ENCODE measurements at regions not wholly inside any gene's neighbourhood (a gene's known extent, or its start where the extent isn't known, plus 50 kb on each side); places are given as distances from the start of the nearest gene placed in this dataset.
A peak's percentile ranks its signal among the peaks of the same experiment; 100 is the strongest.
"Not testable (repeated sequence)": the region's sequence is repeated elsewhere in the genome, so short reads cannot be mapped to it uniquely, and the experiment has no call there.

DNA sequence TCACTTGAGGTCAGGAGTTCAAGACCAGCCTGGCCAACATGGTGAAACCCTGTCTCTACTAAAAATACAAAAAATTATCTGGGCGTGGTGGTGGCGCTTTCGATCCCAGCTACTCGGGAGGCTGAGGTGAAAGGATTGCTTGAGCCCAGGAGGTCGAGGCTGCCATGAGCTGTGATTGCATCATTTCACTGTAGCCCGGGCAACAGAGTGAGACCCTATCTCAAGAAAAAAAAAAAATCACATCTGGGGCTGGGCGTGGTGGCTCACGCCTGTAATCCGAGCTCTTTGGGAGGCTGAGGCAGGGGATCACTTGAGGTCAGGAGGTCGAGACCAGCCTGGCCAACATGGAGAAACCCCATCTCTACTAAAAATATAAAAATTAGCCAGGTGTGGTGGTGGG, 187.8 kb downstream of the FAM43A start:
- H3K9me1 ChIP-seq (ENCODE audit: insufficient read depth, low read length); H2AK9ac ChIP-seq (replicated peaks; ENCODE audit: low read depth, low read length, poor library complexity); H3K4me2 ChIP-seq (ENCODE audit: low read depth, low read length); H4K91ac ChIP-seq (ENCODE audit: insufficient read depth, low read depth, low read length); H3K27me3 ChIP-seq (ENCODE audit: control insufficient read depth, insufficient read depth, low read length); H2AFZ ChIP-seq (replicated peaks; ENCODE audit: low read length, poor library complexity); H2BK15ac ChIP-seq (ENCODE audit: low read depth, low read length); ATAC-seq (ENCODE audit: low read depth); H2BK20ac ChIP-seq (ENCODE audit: low read depth, low read length); DNase-seq; CTCF ChIA-PET; H4K5ac ChIP-seq (ENCODE audit: low read depth, low read length); H3K9ac ChIP-seq (ENCODE audit: low read depth, low read length); H2BK120ac ChIP-seq (ENCODE audit: low read depth, low read length); H4K20me1 ChIP-seq (ENCODE audit: insufficient read depth, low read length); H3K79me1 ChIP-seq (ENCODE audit: low read depth in 1 of 2, low read length in 2 of 2); H3K4me3 ChIP-seq (ENCODE audit: insufficient read depth, low read depth, low read length); H3K27ac ChIP-seq (ENCODE audit: insufficient read depth, low read length); dilution Hi-C loops (cut with HindIII; ENCODE audit: low sequenced_read_pairs, unreplicated experiment); POLR2A ChIA-PET (ENCODE audit: unreplicated experiment); H3K18ac ChIP-seq (ENCODE audit: low read depth, low read length); BruUV-seq (replicated peaks); H3K36me3 ChIP-seq (ENCODE audit: control insufficient read depth, insufficient read depth, low read length); H3K56ac ChIP-seq (ENCODE audit: extremely low read depth, insufficient read depth, low read length); H3K9me3 ChIP-seq (ENCODE audit: control insufficient read depth, insufficient read depth, low read length); H3K23ac ChIP-seq (ENCODE audit: low read depth, low read length); H3K14ac ChIP-seq (replicated peaks; ENCODE audit: low read depth, low read length); H4K8ac ChIP-seq (ENCODE audit: low read depth in 2 of 2, low read length in 2 of 2); H3K4ac ChIP-seq (ENCODE audit: low read depth, low read length); H2BK5ac ChIP-seq (ENCODE audit: low read depth, low read length, poor library complexity, severe bottlenecking): not testable (repeated sequence)
- TF ChIP-seq CEBPB (IDR thresholded peaks at IDR 0.05; ENCODE audit: low read depth, low read length): peak; percentile 42; the same call in 1 of the 2 replicates
- Histone ChIP-seq H2AK5ac (ENCODE audit: low read depth, low read length) (peak overlapping the region; percentile 54), H3K4me1 (ENCODE audit: control insufficient read depth, insufficient read depth, low read length) (peaks cover 17% of the 10 kb centered on the region)
- in situ Hi-C loops (cut with MboI; ENCODE audit: low sequenced_read_pairs): loop anchor here (25.0 kb wide), 1 partner anchor 536 kb away; no protein-coding TSS in a partner anchor
- intact Hi-C loops (cut with micrococcal nuclease): loop anchor here (2.0 kb wide), 1 partner anchor 185 kb away; no protein-coding TSS in a partner anchor
- no CpG with 5 or more reads among the region's 10 CpGs for WGBS, 2 experiments (ENCODE audit: extremely low coverage in 2 of 2, insufficient read length in 1 of 2)

Data from IMR-90 (cell line).